UCSD-AML1 (cell line): ENCODE measurements at regions not wholly inside any gene's neighbourhood (a gene's known extent, or its start where the extent isn't known, plus 50 kb on each side); places are given as distances from the start of the nearest gene placed in this dataset.

Source experiments
- DNase-seq: peaks from one replicate; lab custom pipeline; 2025; ENCODE audit not compliant: unreplicated experiment; lab: John Stamatoyannopoulos, UW

DNA sequence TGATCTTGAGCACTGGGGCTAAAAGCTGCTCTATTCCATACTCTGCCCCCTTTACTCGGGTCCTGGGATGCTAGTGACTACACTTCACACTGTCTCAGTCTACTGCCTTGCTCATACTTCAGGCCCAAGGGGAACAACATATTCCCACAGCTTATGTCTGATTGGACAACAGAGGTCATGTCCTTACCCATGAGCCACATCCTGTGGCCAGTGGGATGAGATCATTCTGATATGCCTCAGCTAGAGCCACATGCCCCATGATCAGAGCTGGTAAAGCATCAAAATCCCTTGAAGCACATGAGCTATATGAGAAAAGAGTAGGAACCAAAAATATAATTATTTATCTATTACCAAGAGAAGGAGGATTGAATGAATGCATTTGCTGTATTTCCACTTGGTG is 290.1 kb upstream of the TSHZ3 start:
- no peak for DNase-seq

DNA sequence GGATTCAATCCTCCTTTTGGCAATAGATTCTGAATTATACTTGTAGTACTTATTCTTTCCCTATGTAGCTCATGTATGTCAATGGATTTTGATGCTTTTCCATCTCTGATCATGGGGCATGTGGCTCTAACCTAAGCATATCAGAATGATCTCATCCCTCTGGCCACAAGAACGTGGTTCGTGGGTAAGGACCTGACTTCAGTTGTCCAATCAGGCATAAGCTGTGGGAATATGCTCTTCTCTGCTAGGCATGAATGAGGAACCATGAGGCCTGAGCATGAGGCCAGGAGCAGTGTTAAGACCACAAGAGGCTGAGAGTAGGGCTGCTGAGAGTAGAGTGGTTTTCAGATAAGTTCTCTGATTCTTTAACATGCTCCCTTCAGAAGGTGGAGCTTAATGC is 292.4 kb upstream of the TSHZ3 start:
- DNase-seq: no peak

DNA sequence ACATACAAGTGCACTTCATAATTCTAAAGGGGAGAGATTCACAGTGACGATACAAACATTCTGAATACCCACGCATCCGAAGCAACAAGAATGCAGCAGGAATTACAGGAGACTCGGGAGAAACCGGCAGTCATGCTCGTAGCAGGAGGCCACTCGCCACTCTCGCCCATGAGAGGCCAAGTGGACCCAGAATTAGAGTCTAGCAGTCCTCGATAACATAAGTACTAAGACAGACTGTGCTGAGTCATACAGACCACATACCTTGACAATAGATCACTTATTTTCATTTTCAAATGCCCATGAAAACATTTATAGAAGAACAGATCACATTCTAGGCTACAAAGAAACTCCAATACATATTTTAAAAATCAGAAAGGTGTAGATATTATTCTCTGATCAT is 299.1 kb upstream of the TSHZ3 start:
- DNase-seq: no peak

DNA sequence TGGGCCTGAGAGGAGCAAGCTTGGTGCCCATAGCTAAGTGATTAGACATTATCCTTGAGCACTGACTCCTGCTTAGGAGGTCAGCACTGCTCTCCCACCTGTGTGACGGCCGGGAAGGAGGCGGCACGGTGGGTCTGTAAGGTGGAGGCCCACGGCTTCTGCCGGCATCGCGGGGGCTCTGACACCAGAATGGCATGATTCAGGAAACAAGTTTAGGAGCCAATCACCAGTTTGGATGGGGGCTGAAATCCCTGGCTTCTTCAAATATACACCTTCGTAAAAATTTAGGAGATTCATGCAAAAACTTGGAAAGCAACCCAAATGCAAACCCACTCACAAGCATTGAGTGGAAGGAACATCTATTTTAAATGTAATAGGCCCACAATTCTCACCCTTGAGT is 307.3 kb upstream of the TSHZ3 start:
- DNase-seq: no peak

DNA sequence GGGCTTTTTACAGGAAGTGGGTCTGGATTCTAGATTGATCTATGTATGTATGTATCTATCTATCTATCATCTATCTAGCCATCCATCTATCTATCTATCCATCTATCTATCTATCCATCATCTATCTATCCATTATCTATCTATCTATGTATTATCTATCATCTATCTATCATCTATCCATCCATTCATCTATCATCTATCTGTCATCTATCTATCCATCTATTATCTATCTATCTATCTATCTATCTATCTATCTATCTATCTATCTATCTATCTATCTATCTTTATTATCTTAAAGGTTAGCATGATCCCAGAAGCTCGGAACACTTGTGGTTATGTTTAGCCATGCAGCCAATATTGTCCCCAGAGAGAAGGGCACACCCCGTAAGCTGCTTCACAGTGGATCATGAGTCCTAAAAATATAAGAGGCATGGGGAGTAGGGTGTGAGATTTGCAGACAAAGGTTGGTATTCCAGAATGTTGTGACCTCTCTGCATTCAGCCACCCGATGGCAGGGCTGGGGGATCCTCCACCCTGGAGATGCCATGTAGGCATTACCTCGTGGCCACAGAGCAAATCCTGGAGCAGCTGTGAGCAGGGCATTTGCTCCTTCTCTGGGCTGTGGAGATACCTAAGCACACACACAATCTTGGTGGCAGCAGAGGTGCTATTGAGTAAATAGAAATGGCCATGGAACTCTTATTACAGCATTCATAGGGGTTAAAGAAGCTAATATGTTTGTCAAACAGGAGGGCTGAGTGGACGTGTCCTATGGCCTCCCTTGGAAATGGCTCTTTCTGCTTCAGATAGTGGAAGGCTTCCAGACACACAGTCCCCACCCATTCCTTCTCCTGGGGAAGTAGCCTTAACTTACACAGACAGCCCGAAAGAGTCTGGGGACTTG is 310.0 kb upstream of the TSHZ3 start:
- DNase-seq: no peak

DNA sequence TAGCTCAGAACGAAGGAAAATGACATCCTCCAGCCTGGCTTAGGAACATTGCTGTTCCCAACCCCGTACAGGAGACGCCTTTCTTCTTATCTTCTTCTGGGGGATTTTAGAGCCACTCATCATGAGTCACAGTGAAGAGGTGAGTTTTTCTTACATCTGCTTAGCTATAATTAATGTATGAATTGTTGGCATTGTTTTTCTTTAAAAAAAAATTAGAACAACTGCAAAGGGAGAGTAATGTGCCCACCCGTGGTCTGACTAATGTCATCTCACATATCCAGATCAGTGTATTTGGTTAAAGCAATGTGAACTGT is 310.6 kb upstream of the TSHZ3 start:
- no peak for DNase-seq

DNA sequence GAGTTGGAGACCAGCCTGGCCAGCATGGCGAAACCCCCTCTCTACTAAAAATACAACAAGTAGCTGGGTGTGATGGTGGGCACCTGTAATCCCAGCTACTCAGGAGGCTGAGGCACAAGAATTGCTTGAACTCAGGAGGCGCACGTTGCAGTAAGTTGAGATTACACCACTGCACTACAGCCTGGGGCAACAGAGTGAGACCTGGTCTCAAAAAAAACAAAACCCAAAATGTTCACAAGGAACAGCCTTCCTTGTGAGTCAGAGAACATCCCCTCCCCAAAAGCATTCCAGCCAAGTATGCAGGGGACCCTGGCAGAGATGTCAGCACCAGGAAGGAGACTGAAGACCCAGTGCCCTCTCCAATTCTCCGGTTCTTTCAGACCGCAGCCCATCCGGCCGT is 314.9 kb upstream of the TSHZ3 start:
- no peak for DNase-seq

DNA sequence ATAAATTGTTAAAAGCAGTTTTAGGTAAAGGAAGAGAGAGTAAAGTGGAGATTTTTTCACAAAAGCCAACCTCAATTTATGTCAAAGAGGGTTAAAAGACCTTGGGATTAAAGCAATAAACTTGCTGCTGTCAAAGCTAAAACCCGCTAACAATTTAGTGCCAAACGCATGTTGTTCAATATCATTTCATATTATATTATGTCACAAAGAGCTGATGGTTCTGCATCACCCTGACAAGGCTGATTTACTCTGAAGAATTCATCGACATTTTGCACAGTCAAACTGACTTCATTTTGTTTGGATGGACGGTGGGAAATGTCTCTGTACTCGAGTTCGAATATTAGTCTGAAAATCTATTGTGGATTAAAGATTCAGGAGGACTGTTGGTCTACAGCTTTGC is 315.8 kb upstream of the TSHZ3 start:
- no peak for DNase-seq

DNA sequence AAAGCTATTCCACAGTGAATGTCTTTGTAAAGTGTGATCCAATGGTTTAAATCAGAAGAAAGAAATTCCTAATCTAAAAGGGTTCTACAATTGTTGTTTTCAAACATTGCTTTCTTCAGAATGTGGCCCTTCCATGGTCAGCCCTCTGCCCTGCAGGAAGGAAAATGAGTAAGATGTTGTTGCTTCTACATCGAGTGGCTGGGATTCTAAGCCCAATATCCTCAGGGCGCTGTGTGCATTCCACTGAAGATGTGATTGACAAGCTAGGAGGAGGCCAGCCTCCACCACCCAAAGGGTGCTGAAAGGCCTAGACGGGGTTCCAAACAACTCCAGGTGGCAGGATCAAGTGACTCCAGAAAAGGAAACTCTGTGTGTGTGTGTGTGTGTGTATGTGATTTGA is 316.9 kb upstream of the TSHZ3 start:
- no peak for DNase-seq

DNA sequence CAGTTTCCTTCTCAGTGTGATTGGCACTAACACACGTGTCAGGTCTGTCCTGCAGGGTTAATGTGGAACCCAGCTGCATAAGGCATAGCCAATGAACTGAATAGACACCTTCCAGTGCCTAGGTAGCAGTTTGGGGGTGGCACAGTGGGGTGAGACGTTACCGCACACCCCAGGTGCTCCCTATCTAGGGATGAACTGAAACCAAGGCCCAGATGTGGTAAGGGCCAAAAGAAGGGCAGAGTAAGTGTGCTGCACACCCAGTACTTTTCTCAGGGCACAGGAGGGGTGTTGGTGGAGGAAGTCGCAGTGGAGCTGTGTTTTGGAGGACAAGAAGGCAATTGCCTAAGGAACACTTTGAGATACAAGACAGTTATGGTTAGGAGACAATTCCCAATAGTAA is 317.9 kb upstream of the TSHZ3 start:
- DNase-seq: no peak

DNA sequence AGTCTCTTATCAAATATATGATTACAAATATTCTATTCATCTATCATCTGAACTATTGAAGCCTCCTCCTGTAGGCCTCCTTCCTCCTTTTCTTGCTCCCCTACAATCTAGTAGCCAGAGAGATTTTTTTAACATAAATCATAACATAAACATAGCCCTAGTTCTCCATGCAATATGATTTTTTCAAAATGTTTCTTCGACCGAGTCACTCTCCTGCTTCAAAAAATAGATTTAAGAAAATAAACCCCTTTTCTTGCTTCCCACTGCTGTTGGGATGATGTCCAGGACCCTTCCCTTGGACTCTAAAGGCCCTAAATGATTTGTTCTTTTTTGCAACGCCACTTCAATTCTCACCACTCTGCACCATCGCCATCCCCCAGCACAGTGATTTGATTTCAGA is 319.7 kb upstream of the TSHZ3 start:
- no peak for DNase-seq

DNA sequence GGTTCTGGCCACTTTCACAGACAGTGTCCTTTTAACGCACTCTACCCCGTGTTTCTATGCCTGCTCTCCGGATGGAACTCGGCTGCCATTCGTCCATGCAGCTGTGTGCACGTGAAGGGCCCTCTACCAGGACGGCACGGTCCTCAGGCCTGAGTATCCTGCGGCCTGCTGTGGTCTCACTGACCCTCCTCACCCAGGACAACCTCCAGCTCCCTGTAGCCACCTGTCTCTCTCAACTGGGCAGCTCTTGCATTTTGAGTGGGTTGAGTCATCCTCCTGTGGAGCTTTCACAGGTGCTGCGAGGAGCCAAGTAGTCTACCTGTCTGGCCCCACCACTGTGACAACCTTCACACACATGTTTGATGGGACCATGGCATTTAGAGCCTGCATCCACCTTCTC is 321.7 kb upstream of the TSHZ3 start:
- DNase-seq: no peak

DNA sequence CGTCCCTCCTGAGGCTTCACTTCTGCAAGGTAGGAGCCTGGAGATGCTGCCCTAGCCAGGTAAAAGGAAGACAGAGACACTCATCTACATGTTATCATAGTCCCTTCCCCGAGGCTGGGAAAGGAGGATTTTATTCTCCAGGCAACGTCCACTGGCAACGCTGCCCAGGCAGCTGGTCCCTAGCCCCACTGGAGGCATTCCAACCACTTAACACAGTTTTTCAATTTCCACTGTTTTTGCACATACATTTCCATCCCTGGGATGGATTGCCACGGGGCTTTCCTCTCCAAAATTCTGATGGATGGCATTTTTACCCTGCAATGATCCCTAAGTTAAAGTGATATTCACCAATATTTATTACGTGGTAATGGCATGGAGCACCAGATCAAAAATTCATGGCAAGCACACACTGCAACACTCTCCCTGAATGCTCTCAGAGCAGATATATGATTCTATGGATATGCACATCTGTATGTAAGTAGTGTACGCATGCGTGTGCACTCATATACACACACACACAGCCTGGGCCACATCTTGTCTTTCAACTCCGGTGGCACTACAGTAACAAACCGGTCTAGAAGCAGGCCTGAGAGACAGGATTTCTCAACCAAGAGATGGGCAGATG is 322.3 kb upstream of the TSHZ3 start:
- no peak for DNase-seq

DNA sequence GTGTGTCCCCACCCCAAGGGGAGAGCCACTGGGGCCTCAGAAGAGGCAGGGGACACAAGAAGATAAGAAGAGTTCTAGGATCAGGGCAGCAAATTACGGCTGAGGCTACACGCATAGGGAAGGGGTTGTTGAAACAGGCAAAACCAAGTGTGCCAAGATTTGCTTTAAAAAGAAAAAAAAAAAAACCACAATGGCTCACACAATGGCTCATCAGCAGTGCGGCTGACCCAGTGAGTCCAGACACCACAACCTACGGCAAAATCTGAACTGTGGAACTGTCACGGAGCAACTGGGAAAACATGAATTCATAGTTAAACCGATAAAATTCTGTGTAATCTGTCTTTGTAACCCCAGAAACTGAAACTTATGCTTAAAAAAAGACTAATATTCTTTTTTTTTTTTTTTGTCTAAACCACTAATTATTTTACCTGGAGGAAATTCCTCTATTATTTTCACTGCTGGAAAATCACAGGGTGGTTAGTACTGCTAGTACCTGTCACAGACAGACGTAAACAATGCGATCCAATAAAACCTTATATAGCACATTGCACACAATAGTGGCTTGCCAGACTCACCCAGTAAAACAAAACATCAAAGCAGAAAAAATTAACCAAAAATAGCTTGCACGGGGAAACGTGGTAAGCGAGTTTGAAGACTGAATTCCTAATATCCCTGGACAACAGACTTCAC is 325.4 kb upstream of the TSHZ3 start:
- no peak for DNase-seq

DNA sequence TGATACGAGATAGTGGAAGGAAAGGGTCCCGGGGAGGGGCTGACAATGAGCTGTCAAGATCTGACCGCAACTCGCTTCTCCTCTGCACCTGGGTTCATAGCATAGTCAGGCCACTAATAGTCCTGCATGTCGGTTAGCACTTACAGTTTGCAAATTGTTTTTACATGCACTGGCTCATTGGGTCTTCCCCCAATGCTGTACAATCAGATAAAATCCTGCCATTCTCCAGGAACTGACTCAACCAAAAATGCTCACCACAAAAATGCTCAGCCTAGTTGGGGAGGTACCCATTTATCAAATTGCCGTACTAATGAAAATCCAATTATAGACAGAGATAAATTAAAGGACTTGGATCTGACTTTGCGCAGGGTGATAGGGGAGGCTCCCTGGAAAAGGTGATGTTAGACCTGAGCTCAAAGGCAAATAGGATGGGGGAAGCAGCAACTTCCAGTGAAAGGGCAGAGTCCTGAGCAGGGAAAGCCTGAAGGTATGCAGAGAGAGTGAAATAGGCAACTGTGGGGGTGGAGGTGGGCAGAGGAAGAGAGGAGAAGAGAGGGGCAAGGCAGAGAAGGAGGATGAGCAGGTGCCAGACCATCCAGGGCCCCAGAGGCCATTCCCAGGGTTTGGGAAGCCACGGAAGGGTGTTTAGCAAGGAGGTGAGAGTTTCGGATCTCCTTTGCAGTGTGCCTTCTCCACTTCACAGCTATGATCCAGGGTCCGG is 326.1 kb upstream of the TSHZ3 start:
- no peak for DNase-seq

DNA sequence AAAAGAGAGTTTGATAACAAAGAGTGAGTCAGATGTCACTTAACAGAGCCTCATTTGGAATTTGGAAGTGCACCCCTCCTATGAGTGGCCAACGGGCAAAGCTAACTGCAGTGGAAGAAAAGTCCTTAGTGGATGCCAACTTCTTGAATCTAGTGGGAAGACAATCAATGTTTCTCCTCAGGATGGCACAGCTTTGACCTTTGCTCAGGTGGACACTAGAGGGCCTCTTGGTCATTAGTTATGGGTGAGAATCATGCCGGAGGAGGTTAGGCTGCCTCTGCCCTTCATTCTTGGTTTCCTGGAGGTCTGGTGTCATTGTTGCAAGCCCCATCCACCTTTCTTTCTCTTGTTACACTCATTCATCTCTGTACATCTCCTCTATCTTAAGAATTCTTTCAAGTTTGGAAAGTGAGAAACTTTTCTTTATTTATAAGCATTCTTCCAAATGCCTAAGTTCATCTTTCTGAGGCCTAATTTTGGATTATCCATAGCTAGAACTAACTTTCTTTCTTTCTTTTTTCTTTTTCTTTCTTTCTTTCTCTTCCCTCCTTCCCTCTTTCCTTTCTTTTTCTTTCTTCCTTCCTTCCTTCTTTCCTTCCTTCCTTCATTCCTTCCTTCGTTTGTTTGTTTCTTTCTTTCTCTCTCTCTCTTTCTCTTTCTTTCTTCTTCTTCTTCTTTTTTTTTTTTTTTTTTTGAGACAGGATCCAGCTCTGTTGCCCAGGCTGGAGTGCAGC is 327.2 kb upstream of the TSHZ3 start:
- no peak for DNase-seq

DNA sequence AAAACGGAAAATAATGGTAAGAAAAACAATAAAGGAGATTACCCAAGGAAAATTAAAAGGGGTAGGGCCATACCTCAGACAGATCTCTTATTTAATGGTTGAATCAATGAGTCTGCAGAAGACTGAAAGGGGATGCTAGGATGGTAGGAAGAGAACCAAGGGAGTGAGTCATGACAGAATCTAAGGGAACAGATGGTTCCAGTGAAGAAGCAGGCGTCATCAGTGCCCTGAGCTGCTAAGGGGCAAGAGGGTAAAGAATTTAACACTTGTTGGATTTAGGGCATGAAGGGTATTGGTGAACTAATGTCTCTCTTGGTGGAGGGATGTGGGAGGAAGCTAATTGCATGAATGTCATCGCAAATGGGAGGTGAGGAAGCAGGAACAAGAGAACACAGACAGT is 329.2 kb upstream of the TSHZ3 start:
- DNase-seq: no peak

DNA sequence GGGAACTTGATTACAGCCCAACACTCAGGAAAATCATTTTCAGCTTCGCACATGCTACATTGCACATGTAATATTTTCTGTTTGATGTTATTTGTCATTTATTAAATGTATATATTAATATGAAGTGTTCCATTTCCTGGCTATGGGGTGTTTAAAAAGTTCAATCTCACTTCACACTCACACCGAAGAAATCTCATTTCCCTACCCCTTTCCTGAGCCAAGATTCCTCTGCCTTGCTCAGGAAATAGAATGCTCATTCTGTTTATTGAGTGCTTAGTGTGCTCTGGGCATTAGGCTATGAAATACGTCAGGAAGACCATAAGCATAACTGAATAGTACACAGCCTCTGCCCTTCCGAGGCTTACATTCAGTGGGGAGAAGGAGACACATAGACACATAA is 331.9 kb upstream of the TSHZ3 start:
- DNase-seq: no peak

DNA sequence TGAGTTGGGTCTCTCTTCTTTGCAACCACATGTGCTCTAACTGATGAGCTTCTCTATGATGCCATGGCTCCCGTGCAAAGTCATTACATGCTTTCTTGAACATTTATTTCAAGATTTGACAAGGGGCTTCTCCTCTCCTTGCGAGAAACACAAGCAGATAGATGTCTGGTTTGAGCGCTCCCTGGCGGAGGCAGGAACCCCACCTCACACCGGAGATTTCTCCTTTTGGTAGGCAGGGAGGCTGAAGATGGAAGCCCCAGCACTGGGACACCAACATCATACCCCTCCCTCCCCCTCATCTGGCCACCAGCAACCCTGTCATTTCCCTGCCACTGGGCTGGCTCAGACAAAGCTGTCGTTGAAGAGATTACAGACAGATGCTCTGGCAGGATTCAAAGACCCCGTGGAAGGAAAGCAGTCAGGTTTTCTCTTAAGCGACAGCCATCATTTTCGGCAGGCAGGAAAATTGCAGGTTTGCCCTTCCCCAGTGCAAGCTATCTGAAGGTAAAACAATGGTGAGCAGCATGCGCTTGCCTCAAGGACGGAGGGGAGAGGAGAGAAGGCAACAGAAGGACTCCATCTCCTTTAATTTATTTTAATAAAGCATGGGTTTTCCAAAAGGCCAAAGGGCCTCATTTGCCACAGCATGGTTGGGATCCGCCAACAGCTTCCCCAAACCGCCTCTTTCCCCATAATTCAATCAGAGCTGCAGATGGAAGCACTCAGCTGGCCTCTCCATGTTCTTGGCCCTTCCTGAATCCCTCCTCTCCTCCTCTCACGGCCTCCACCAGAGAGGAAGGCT is 344.1 kb upstream of the TSHZ3 start:
- no peak for DNase-seq

DNA sequence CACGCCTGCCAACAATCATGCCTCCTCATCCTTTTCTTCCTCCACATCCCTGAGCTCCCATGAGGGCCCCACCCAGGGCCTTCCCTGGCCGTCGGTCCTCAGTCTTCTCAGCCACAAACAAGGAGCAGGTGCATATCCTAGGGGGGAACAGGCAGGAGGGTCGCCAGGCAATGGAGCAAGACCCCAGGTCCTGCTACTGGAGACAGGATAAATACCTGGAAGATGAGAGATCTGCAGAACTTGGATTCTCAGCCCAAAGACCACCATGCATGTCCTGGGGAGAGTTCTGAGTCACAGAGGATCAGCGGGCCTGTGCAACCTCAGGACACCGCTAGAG is 344.7 kb upstream of the TSHZ3 start:
- no peak for DNase-seq
